ENCODE measurements at regions not wholly inside any gene's neighbourhood (a gene's known extent, or its start where the extent isn't known, plus 50 kb on each side); places are given as distances from the start of the nearest gene placed in this dataset.

DNA sequence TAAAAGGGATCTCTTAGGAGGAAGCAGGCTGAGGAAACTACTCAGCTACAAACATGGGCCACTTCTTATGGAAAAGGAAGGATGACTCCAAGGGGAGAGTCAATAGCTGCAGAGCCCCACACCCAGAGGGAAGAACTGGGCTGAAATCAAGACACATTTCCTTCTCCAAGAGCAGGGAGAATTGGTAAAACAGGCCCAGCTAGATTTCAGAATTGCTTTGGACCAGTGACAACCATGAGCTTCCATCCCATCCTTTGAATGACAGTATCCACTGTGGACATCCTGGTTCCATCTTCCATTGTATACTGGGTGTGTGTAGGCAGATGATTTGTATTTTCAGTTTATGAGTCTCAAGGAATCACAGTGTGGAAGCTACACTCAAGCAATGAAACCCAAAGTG, 267.5 kb downstream of the IRF8 start:
- no peak for DNase-seq

DNA sequence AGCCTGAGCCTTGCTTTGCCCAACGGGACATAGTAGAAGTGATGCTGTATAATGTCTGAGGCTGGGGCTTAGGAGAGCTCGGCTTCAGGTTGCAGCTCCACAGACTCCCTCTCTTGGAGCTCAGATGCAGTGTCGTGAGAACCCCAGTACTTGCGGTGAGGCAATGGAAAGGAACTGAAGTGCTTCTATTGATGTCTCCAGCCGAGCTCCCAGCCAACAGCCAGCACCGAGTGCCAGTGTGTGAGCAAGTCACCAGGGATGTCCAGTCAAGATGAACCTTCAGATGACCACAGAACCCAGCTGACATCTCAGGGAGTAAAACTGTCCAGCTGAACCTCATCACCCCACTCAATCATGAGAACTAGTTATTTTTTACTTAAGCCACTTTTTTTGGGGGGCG, 268.1 kb downstream of the IRF8 start:
- DNase-seq, result no peak

DNA sequence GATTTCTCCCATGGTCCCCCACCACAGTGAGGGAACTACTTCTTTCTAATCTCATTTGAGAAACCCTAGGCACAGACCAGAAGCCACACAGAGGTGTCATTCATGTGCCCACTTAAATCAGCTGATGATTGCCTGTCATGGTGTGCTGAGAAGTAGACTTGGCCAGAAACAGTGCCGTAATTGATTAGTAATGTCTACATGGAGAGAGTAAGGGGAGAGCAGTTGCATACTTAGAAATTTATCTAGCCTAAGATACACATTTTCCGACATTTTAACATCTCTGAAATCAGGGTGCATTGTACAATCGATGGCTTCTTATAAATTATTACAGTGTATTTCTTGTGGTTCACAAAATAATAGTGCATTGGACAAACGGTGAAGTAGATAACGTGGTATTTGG, 271.8 kb downstream of the IRF8 start:
- DNase-seq, result no peak

DNA sequence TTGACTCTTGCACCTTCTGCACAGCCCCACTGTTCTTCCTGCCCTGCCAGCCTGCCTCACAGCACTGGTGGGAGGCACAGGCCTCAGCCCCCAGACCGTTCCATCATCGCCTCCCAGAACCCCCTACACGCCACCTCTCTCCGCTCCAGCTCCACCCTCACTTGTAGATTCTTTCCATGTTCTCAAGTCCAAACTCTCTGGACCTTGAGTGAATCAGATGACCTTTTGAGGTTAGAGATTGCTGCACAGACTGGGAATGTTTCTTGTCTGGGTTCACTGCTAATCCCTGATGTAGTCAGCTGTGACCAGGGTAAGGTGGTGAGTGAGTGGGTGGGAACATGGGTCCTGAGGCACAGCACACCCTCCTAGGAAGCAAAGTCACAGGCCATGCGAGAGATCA, 272.4 kb downstream of the IRF8 start:
- DNase-seq, result no peak

DNA sequence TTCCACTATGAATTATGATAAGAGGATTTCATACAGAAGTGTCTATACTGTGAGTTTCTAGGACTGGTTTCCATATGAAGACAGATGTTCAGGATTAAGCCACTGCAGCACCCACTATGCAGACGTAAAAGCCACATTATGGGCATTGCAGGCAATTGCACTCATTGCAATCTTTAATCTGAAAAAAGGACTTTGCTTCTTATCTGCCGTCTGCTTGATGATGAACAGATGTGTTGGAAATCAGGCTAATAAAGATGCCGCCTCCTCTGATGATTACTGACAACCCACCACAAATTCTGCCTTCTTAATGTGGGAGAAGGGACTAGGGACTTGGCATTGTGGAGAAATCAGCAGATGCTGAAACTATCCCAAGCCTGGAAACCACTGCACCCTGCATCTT, 276.9 kb downstream of the IRF8 start:
- no peak for DNase-seq

DNA sequence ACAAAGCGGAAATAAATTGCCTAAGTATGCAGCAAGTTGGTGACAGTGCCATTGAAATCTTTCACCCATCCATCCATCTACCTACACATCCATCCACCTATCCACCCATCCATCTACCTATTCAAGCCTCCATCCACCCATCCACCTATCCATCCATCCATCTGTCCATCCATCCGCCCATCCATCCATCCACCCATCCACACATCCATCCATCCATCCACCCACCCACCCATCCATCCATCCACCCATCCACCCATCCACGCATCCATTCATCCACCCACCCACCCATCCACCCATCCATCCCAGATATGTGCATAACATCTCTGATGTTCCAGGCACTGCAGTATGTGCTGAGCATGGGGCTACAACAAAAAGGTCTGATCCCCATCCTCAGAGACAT, 277.5 kb downstream of the IRF8 start:
- DNase-seq, result no peak

DNA sequence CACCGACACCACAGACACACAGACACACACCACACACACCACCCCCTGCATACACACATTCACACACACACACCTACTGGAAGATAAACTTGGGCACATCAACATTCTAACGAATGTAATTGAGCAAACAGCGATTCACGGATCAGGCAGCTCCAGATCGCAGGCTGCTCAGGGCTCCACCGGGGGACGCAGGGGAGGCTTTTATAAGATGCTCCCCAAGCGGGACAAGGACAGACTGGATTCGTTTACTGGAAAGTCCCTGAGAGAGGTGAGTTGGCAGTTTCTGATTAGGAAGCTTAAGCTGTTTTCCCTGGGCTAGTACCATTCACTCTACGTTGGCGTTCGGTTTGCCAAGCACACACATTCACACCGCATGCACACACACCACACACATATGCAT, 281.3 kb downstream of the IRF8 start:
- no peak for DNase-seq

DNA sequence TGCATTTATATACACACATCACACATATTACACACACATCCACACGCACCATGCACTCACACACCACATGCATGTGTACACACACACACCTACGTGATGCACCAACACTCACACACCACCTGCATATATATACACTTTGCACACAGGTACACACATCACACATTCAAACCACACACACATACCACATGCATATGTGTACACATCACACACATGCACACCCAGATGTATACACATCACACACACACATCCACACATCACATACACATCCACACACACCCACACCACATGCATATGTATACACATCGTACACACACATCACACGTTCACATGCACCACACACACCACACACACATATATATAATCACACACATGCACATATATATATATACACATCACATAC, 281.8 kb downstream of the IRF8 start:
- DNase-seq, result no peak

DNA sequence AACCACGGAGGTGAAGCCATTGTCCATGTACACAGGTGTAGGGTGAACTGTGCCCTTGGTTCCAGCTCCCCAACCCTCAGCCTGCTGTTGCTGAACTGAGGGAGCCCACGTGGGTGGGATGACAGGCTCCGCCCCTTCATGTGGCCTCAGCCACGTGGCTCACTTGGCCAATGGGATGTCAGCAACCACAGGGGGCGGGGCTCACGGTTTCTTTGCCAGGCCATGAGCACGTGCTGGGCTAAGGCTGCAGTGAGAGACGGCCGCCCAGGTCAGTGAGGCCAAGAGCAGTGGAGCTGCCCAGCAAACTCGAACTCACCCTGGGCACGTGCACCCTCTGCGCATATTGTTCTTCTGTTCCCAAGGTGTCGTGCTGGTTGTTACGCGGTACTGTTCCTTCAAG, 282.6 kb downstream of the IRF8 start:
- no peak for DNase-seq

DNA sequence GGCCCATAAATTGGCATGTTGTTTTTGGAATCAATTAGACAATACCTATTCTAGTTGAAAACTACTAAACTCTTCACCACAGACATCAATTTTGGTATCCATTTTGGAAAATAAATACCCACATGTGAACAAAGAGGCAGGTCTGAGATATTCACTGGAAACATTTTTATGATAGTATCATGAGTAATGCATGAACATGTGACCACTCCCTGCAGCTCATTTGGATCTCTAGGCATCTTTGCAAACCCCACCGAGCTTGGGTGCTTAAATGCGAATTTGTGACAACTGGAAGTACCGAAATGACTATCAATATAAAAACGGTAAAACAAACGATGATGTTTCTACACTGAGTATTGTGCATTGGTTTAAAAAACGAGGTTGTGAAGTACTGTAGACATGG, 285.2 kb downstream of the IRF8 start:
- no peak for DNase-seq

DNA sequence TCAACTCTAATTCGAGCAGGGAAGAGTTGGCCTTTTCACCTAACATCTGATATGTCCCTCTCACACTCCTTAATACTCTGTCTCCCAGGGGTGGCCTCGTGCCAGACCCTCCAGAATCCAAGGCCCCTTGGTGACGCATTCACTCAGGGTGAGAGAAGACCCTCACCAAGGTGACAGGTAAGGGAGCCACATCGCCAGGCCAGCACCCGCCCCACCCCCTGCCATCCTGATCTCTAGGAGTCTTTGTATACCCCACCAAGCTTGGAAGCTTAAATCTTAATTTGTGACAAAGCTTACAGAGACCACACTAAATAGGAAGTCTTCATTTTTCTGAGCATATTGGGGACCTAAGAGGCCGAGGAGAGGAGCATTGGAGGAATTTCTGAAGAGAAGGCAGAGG, 286.1 kb downstream of the IRF8 start:
- no peak for DNase-seq

DNA sequence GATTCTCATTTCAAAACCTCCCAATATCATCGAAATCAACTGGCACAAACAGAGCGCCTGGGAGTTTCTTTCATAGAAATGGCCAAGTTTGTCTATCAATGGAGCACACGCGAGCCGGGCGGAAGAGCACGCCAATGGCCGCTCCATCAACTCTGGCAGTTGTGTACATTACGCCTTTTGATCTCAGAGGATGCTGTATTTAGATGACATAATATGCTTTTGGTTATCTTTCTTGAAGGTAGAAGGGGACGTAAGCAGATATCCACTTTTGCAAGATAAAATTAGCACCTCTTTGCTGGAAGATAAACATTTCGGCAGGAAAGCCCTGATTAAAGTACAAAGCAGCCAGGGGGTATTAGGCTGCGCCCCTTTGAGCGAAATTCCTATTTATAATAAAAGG, 287.4 kb downstream of the IRF8 start:
- DNase-seq, result no peak

DNA sequence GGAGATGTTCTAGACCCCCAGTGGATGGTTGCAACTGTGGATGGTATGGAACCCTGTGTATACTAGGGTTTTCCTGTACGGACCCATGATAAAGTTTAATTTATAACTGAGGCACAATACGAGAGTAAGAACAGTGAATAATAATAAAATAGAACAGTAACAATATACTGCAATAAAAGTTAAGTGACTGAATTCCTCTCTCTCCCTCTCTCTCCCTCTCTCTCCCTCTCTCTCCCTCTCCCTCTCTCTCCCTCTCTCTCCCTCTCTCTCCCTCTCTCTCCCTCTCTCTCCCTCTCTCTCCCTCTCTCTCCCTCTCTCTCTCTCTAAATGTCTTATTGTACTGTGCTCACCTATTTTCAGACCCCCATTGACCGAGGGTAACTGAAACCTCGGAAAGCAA, 291.0 kb downstream of the IRF8 start:
- no peak for DNase-seq

DNA sequence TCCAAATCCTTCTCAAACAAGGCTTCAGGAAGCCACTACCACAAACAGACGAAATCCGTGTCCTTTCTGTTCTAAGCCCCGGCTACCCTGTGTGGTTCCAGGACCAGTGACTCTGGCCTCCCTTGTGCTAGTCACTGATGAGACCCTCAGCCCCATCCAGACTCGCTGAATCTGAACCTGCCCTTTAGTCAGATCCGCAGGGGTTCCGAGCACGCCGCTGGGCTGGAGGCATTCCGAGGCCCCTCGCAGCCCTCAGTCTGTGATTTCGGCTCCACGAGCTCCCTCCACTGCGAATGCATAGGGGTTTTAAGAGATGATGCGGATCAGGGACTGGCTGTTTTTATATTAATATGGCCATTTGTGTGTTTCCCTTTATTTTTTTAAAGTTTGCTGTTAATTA, 292.7 kb downstream of the IRF8 start:
- no peak for DNase-seq

DNA sequence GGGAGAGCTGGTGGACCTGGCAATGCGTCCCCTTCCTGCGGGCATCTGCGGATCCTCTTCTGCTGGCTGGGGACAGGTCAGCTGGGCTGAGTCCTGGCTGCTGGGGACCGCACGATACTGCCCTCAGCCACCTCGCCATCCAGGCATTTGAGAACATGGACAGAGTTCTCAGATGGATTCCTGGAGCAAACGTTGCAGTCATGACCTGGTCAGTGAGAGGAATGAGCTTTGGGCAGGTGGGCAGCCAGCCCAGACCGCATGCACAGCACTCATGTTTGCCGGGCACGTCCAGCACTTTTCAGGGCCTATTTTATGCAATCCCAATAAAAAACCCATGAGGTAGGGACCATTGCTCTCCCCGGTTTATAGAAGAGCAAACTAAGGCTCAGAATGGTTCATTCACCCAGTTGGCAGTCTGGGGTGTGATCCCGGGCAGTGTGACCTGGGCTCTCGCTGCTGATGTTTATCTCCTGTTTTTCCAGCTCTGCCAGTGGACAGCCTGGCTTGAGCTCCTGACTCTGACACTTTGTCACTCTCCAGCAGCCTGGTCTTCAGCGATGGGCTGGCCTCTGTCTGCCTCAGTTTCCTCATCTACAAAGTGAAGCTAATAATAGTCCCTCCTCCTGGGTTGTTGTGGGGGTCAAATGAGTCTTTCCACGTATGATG, 294.7 kb downstream of the IRF8 start:
- DNase-seq, result no peak

DNA sequence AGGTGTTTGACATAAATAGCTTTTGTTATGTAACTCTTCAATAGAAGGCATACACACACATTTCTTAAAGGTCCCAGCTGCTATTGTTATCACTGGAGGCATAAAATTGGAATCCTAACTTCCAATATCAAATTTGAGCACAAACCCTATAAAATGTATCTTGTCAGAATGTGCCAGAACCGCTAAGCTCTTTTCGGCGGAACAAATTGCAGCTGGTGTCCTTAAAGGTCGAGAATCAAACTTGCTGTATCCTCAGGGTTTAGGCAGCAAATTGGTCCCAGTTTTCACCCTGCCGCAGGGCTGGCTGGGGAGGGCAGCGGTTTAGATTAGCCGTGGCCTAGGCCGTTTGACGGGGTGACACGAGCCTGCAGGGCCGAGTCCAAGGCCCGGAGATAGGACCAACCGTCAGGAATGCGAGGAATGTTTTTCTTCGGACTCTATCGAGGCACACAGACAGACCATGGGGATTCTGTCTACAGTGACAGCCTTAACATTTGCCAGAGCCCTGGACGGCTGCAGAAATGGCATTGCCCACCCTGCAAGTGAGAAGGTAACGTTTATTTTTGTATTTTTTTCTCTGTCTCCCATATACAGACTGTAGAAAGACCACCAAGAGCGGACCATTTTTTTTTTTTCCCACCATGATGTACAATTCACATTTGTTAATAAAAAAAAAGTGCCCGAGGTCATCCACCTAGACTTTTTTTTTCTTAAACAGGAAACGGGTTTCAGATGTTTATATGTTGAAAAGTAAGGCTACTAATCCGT, 297.1 kb downstream of the IRF8 start:
- no peak for DNase-seq

DNA sequence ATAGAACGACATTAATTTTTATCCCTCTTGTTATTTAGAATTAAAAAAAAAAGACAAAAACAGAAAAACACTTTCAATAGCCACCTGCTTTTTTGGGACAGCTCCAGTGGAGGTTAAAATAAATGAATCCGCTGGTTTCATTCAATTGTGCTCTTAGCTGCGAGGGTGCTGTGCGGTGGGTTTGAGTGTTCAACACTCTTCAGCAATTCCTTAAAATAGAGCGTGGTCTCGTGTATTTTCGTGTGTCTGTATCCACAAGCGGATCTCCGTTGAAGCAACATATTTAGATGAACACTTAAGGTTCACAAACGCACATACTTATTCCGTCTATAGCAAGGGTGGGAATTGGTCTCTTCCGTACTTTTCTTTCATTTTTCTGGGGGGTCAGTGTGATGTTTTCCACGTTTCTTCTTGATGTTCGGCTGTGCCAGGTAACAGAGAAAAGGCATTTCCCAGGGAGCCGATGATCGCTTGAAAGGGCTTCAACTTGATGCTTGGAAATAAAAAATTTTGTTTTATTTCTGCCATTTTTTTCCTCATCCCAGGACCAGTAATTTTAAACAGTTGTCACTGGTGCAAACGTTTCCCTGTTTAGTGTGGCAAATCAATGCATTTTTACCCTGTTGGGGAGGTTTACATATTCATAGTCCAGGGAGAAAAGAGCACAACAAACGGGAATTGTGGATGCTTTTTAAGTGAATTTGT, 297.9 kb downstream of the IRF8 start:
- no peak for DNase-seq

DNA sequence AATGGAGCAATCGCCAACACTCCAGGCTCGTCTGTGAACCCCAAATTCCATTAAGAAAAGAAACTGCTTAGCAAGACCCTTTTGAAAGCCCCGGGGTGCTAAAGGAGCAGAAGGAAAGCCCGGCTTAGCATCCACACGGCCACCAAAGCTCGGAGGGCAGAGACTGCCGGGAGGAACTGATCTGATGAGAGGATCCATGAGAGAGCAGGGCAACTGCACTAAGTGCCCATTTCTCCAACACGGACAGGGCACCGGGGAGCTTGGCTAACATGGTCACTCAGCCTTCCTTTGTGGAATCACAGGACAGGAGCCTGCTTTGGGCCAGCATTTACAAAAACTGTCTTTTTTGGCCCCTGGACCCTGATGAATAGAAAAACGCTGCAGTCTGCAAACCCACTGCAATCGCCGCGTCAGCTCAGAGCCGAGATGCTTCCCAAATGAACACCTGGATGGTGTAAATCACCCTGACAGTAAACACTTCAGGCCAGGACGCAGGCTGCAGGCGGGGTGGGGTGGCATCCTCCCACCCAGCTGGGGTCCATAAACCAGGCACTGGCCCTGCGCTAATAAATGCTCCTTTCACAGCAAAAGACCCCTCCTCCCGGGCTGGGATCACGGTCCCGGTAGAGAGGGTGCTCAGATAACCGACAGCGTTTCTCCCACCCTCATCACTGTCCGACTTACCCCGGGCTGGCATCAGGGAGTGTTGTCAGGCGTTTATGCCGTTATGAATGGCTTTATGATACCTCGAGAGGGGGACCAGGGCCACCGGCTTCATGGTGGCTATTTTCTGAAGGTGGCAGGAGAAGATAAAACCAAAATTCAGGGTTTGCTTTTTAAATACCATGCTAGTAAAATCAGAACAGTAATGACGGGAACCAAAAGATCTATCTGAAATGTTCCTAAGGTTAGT, 299.5 kb downstream of the IRF8 start:
- DNase-seq, result no peak

DNA sequence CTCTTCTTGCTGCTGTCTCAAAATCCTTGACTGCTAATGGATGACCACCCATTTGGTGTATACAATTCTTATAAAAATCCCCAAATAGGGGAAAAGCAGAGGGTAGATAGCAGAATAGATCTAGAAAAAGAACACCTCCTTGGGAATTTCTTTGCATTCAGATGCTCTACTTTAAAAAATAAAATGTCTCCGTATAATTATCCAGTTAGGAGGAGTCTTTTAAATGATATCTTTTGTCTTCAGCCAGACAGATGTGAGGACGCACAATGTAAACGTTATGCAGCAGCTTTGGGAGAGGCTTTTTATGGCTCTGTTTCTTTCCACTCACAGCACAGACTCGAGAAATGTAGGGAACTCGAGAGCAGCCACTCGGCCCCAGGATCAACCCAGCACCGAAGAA, 300.2 kb downstream of the IRF8 start:
- no peak for DNase-seq

DNA sequence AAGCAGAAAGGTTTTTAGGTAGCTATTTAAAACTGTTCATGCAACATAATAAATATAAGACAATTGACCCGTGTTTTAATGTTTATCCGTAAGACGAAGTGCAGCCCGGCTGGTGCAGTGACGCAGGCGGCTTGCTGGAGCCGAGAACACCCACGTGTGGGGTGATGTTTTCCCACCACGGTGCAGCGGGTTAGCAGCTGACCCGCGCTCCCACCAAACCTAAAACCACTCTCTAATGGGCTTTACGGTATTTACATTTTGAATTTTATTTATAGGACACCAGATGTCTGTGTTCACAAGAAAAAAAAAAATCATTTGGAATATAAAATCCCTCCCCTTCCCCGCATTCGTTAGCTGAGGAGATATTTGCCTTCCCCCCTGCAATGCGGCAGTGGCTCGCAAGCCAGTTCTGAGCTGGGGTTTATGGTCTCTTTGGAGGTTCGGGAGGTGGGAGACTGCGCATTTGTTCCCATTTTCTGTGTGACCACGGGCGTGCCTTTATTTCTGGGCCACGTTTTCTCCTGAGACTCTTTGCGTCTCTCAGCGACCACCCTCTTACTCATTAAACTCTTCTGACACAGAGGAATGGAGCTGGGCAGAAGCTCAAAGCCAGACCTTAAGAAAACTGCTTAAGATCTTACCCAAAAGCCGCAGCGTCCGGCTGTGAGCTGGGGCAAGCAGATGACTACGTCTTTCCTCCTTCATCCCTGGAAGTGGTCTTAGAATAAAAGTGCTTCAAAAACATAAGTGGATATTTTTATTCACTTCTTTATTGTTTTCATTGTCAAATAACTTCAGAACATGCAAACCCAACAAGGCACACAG, 301.1 kb downstream of the IRF8 start:
- DNase-seq, result no peak

DNA sequence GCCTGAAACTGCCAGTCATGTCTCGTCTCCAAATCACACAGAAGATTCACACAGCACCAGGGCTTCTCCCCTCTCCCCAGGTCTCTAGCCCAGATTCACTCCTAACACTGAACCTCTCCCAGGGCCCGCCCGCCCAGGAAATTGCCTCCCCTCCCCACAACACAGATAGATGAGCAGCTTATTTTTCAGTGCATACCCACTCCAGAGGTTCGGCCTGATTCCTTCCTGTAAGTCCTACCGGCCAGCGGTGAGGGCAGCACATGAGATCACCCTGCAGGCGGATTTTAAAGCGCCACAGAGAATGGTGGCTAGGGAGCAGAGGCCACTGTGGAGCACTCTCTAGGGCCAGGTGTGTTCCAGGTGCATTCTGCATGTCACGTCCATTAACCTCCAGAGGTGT, 301.8 kb downstream of the IRF8 start:
- DNase-seq, result no peak

DNA sequence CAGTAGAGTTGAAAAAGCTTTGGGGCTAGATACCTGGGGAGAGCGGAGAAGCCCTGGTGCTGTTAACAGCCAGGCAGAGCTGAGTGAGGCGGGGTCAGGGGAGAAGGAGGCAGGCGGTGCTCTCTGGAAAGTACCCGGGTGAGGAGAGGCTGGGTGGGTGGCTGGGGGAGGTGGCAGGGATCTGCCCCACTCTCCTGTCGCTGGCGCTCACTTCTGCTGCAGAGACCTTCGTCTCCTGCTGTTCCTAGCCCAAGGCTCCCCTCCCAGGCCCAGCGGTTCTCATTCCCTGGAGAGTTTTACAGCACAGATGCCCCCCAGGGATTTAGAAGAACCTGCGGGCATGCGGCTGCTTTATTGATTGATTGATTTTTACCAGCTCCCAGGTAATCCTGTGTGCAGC, 302.8 kb downstream of the IRF8 start:
- DNase-seq, result no peak

Data from stimulated activated CD4-positive, alpha-beta T cell treated with anti-CD3 and anti-CD28 coated beads, Interleukin-2, amount 100 ng/mL, for 48 hours (primary cell).